Thymus (tissue), 11 donors: ENCODE measurements at regions not wholly inside any gene's neighbourhood (a gene's known extent, or its start where the extent isn't known, plus 50 kb on each side); places are given as distances from the start of the nearest gene placed in this dataset.

Experiments
- DNase-seq, 9 donors: peaks; one replicate each; pipeline ENCODE4 v3.0.0-alpha.2; 2013; ENCODE audit warnings: low spot score in 9 of 9, low read depth in 6 of 9, missing footprints in 1 of 9
- H3K27ac ChIP-seq, 2 donors: one replicate each; pipeline ENCODE4 v1.5.1; 2013; ENCODE audit warnings: control low read depth in 1 of 2, low read depth in 1 of 2, low read length in 1 of 2, mild to moderate bottlenecking in 1 of 2, moderate library complexity in 1 of 2
- H3K27me3 ChIP-seq, 2 donors: one replicate each; pipeline ENCODE4 v1.5.1; 2013; ENCODE audit warnings: low read length in 1 of 2; ENCODE audit not compliant: control insufficient read depth in 2 of 2, insufficient read depth in 1 of 2
- H3K36me3 ChIP-seq, 2 donors: one replicate each; pipeline ENCODE4 v1.5.1; 2013; ENCODE audit warnings: low read length in 1 of 2, mild to moderate bottlenecking in 1 of 2, moderate library complexity in 1 of 2; ENCODE audit not compliant: control insufficient read depth in 2 of 2, insufficient read depth in 2 of 2
- H3K4me1 ChIP-seq, 2 donors: one replicate each; pipeline ENCODE4 v1.5.1; 2013; ENCODE audit warnings: low read length in 2 of 2; ENCODE audit not compliant: control insufficient read depth in 2 of 2, insufficient read depth in 2 of 2
- H3K4me3 ChIP-seq, 2 donors: one replicate each; pipeline ENCODE4 v1.5.1; 2013; ENCODE audit warnings: low read length in 2 of 2, control low read depth in 1 of 2, mild to moderate bottlenecking in 1 of 2
- H3K9me3 ChIP-seq, 2 donors: one replicate each; pipeline ENCODE4 v1.5.1; 2013; ENCODE audit warnings: low read length in 1 of 2, mild to moderate bottlenecking in 1 of 2; ENCODE audit not compliant: control insufficient read depth in 2 of 2, insufficient read depth in 1 of 2
- WGBS: extraction: QIAGEN DNeasy Blood & Tissue Kit; methylation state at CpG from one replicate; pipeline ENCODE4 v1.1.7; 2013; 5-methylcytosine and 5-hydroxymethylcytosine counted together
- donor health status: healthy.

DNA sequence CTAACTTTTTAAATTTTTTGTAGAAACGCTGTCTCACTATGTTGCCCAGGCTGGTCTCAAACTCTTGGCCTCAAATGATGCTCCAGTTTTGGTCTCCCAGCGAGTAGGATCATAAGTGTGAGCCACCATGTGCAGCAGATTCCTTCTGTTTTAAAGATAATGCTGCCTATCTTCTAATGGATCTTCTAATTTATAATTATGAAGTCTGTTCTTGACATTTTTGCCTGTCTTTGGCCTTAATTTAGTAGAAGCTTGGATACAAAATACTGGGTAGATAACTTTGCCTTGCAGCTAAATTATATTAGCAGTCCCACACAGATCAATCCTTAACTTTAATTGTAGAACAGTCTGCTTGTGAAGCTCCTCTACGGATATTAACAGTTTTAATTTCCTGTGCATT, 566.6 kb upstream of the CDH8 start:
- DNase-seq, result no peak
- no peaks in the 10 kb centered on the region for H3K4me1 ChIP-seq
- no peaks in the 10 kb centered on the region for H3K36me3 ChIP-seq
- H3K9me3 ChIP-seq, result no peaks in the 10 kb centered on the region
- no peaks in the 10 kb centered on the region for H3K27me3 ChIP-seq
- no peak overlapping the region for H3K4me3 ChIP-seq
- 77% methylated on average over 3 of the region's 3 CpGs for WGBS
- H3K27ac ChIP-seq, result no peak overlapping the region

DNA sequence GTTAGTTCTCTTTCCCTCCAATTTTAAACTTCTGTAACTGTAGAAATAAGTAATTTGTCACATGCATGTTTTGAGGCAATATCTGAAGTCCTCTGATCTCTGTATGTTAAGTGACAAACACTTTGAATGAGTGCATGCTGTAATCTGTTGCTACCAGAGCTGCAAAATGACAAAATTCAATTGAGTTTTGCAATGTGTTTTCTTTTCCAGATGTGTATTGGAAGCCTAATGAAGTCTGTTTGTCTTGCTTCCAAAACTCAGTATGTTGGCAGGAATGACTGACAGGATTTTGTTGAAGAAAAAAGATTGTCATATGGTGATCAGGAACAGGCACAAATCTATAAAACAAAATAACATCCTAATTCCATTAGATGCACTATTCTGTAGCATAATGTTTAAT, 561.6 kb upstream of the CDH8 start:
- Histone ChIP-seq H3K9me3 (no peaks in the 10 kb centered on the region), H3K27ac (no peak overlapping the region), H3K4me1 (no peaks in the 10 kb centered on the region), H3K4me3 (no peak overlapping the region), H3K27me3 (no peaks in the 10 kb centered on the region), H3K36me3 (no peaks in the 10 kb centered on the region)
- no peak for DNase-seq

DNA sequence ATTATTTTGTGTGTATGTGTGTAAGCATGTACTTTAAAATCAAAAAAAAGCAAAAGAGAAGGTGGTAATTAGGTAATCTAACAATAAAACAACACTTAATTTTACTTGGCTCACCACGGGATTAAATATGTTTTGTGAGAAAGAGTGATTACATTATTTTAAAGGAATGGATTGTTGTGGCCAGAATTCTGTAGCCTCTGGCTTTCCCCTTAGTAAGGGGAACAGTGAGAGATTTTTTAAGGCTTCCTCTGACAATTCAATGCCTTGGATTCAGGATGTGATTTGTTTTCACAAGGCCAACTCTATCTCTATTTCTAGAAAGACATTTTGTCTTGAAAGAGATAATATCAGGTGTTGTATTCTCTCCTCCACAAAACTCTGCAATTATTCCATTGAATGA, 560.3 kb upstream of the CDH8 start:
- no peaks in the 10 kb centered on the region for H3K36me3 ChIP-seq
- H3K4me1 ChIP-seq, result no peaks in the 10 kb centered on the region
- DNase-seq, result no peak
- H3K27ac ChIP-seq, result no peak overlapping the region
- H3K4me3 ChIP-seq, result no peak overlapping the region
- H3K9me3 ChIP-seq, result no peaks in the 10 kb centered on the region
- H3K27me3 ChIP-seq, result no peaks in the 10 kb centered on the region
- WGBS, result 20% methylated on average over 1 of the region's 1 CpG

DNA sequence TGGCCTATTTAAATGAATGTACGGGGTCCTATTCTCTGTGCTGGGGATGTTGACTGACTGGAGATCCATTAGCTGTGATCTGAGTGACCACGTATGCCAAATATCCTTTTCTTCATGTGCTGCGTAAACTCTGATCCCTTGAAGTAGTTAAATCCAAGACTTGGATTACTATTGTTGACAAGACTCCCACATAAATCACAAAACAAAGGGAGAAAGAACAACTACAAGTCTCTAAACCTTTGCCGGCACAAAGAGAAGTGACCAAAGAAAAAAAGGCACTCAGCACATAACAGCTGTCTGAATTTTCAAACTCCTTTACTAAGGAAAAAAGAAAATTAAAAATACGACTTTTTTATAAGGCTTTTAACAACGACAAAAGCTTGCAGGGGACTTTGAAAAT, 559.9 kb upstream of the CDH8 start:
- no peaks in the 10 kb centered on the region for H3K27me3 ChIP-seq
- WGBS, result 57% methylated on average over 6 of the region's 6 CpGs
- no peaks in the 10 kb centered on the region for H3K4me1 ChIP-seq
- H3K27ac ChIP-seq, result no peak overlapping the region
- no peak overlapping the region for H3K4me3 ChIP-seq
- no peaks in the 10 kb centered on the region for H3K36me3 ChIP-seq
- DNase-seq, result no peak
- no peaks in the 10 kb centered on the region for H3K9me3 ChIP-seq

DNA sequence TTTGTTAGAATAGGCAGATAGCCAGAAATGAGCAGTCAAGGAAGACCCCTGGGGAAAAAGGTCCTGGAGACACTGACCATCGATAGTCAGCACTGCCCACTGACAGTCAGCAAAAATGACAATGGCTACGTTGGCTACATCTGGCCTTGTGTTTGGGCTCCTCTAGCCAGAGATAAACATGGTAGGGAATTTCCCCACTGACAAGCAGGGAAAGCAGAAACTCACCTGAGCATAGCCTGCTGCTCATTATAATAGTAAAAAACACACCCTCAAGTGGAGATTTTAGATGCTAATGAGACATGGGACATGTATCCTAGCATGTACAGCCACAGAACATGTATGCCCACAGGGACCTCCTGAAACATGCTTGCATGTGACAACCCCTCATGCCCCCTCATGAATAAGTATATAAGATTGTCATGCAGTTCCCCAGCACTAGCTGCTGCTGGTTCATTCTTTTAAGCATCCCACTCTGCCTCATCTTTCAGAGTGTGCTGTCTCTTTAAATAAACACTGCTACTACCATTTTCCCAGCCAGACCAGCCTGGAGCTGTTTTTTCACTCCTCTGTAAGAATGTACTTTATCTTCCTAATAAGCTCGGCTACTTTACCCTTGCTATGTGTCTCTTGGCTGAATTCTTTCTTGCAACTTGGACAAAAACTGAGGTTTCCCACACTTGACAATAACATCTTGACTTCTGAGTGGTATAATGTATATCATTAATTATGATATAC, 550.1 kb upstream of the CDH8 start:
- Histone ChIP-seq H3K27ac (no peak overlapping the region), H3K27me3 (no peaks in the 10 kb centered on the region), H3K4me3 (no peak overlapping the region), H3K9me3 (no peaks in the 10 kb centered on the region), H3K4me1 (no peaks in the 10 kb centered on the region), H3K36me3 (no peaks in the 10 kb centered on the region)
- no peak for DNase-seq
- 87% methylated on average over 3 of the region's 3 CpGs for WGBS

DNA sequence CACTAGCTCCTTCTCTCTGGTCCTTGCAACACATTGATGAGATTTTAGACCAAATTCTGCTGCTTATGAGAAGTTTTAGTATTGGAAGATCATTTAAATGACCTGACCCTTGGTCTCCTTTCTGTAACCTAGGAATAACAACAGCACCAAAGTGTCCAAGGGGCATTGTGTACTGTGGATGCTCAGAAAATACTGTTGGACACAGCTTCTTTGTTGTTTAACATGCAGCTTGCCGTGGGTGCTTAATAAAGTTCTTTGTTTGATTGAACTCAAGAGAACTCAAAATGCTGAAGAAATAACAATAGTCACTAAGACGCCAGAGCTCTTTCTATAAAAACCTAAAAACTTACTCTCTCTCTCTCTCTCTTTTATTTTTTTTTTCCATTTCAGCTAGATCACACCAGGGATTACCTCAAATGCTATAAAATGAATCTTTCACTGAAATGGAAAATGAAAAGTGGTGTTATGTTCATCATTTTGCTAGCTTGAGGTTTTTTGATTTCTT, 548.9 kb upstream of the CDH8 start:
- Histone ChIP-seq H3K4me1 (no peaks in the 10 kb centered on the region), H3K9me3 (no peaks in the 10 kb centered on the region), H3K36me3 (no peaks in the 10 kb centered on the region), H3K4me3 (no peak overlapping the region), H3K27me3 (no peaks in the 10 kb centered on the region), H3K27ac (no peak overlapping the region)
- DNase-seq, result no peak
- 90% methylated on average over 2 of the region's 2 CpGs for whole genome bisulfite sequencing

DNA sequence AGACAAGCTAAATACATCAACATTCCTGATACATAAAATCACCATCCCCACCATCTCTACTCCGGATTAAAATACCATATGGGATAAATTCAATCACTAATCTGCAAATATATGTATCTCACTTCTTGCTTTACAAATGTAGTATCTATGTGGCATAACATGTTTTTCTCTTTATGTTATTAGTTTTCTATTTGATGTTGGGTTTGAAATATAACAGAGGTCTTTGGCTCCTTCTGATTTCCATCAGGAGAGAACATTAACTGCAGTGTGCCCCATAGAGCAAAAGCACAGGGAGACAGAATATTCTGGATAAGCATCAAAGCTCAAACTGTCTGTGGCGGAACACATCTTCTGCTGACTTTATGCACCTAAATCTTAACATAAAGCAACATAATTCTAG, 547.2 kb upstream of the CDH8 start:
- Histone ChIP-seq H3K27me3 (no peaks in the 10 kb centered on the region), H3K27ac (no peak overlapping the region), H3K4me1 (no peaks in the 10 kb centered on the region), H3K9me3 (no peaks in the 10 kb centered on the region), H3K36me3 (no peaks in the 10 kb centered on the region), H3K4me3 (no peak overlapping the region)
- WGBS, result 94% methylated on average over 2 of the region's 2 CpGs
- DNase-seq, result no peak

DNA sequence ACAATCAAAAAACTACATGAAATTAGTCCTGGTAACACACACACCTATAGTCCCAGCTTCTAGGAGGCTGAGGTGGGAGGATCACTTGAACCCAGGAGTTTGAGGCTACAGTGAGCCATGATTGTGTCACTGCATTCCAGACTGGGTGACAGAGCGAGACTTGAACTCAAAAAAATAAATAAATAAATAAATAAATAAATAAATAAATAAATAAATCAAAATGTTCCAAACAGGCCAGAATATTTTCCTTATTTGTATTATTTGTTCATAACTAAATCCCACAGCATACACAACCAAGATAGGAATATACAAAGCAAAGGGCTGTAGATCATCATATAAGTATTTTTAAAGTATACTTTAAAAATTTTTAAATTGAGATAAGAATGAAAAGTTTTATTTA, 537.2 kb upstream of the CDH8 start:
- Histone ChIP-seq H3K36me3 (no peaks in the 10 kb centered on the region), H3K4me1 (no peaks in the 10 kb centered on the region)
- WGBS, result 84% methylated on average over 1 of the region's 1 CpG

DNA sequence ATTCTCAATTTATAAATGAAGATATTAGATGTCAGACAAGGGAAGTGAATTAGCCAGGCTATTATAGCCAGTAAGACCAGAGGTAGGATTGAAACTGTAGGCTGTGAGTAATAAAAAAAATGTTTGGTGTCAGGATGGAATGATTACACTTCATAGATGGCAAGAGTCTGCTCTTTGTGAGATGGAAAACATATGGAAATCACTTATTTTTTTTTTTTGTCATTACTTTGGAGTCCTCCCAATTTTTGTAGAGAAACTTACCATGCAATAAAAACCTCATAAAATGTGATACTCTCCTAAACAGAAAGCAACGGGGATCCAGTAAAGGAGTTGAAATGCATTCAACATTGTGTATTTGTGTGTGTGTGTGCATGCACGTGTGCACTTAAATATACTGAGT, 532.7 kb upstream of the CDH8 start:
- Histone ChIP-seq H3K27ac (no peak overlapping the region), H3K36me3 (no peaks in the 10 kb centered on the region), H3K27me3 (no peaks in the 10 kb centered on the region), H3K4me1 (no peaks in the 10 kb centered on the region), H3K9me3 (no peaks in the 10 kb centered on the region), H3K4me3 (no peak overlapping the region)
- DNase-seq, result no peak
- 92% methylated on average over 2 of the region's 2 CpGs for WGBS

More for the DNA sequence above, 537.2 kb upstream of the CDH8 start:
- Histone ChIP-seq H3K27ac (no peak overlapping the region), H3K27me3 (no peaks in the 10 kb centered on the region), H3K4me3 (no peak overlapping the region), H3K9me3 (no peaks in the 10 kb centered on the region)
- DNase-seq, result no peak
